ENCODE measurements at regions not wholly inside any gene's neighbourhood (a gene's known extent, or its start where the extent isn't known, plus 50 kb on each side); places are given as distances from the start of the nearest gene placed in this dataset.

- no peak overlapping the region for H3K4me3 ChIP-seq
- intact Hi-C loops (cut with DNase I): no loop called here
- no peak for DNase-seq
Measured at GRCh38 chr9:25857147-25857546, 178.9 kb upstream of the TUSC1 start.

DNA sequence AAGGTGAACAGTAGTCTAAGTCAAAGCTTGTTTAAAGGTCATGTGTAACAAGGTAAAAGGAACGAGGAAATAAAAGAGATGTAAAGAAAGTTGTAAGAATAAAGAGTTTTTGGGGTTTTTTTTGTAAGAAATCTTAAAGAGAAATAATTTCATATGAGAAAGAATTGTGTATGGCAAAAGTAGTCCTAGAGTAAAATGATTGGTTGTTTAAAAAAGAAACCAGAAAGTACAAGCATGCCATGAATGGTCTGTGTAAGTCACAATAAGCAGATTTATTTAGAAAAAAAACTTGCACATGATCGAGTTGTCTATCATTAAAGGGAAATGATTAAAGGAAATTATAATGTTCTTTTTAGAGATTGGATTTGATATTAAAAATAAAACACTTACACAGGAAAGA is 172.6 kb upstream of the TUSC1 start:
- Histone ChIP-seq H3K27me3 (no peaks in the 10 kb centered on the region), H3K4me1 (ENCODE audit: insufficient read depth) (peaks cover 1% of the 10 kb centered on the region), H3K27ac (no peak overlapping the region), H3K4me3 (no peak overlapping the region), H3K9me3 (no peaks in the 10 kb centered on the region), H3K36me3 (no peaks in the 10 kb centered on the region)
- TF ChIP-seq POLR2A (IDR thresholded peaks at IDR 0.05) (no peak), EP300 (IDR thresholded peaks at IDR 0.05) (no peak)
- TF ChIP-seq, protein P1, sequence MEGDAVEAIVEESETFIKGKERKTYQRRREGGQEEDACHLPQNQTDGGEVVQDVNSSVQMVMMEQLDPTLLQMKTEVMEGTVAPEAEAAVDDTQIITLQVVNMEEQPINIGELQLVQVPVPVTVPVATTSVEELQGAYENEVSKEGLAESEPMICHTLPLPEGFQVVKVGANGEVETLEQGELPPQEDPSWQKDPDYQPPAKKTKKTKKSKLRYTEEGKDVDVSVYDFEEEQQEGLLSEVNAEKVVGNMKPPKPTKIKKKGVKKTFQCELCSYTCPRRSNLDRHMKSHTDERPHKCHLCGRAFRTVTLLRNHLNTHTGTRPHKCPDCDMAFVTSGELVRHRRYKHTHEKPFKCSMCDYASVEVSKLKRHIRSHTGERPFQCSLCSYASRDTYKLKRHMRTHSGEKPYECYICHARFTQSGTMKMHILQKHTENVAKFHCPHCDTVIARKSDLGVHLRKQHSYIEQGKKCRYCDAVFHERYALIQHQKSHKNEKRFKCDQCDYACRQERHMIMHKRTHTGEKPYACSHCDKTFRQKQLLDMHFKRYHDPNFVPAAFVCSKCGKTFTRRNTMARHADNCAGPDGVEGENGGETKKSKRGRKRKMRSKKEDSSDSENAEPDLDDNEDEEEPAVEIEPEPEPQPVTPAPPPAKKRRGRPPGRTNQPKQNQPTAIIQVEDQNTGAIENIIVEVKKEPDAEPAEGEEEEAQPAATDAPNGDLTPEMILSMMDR (IDR thresholded peaks at IDR 0.05): no peak
- 73 to 76% (median 76%) methylated on average over 2 of the region's 2 CpGs for WGBS, 3 donors
- DNase-seq: no peak
- intact Hi-C loops (cut with DNase I): no loop called here

More at GRCh38 chr9:25857147-25857546, 178.9 kb upstream of the TUSC1 start:
- no peaks in the 10 kb centered on the region for H3K36me3 ChIP-seq
- WGBS, 3 donors: 17 to 38% (median 32%) methylated on average over 1 of the region's 1 CpG
- H3K9me3 ChIP-seq: no peaks in the 10 kb centered on the region
- TF ChIP-seq EP300 (IDR thresholded peaks at IDR 0.05) (no peak), POLR2A (IDR thresholded peaks at IDR 0.05) (no peak)
- TF ChIP-seq, protein P1 (IDR thresholded peaks at IDR 0.05): no peak
- no peak overlapping the region for H3K27ac ChIP-seq
- H3K27me3 ChIP-seq: no peaks in the 10 kb centered on the region
- H3K4me1 ChIP-seq (ENCODE audit: insufficient read depth): no peaks in the 10 kb centered on the region

GRCh38 chr9:25845867-25846266 is 167.6 kb upstream of the TUSC1 start:
- no peak for DNase-seq
- H3K4me3 ChIP-seq: no peak overlapping the region
- H3K36me3 ChIP-seq: no peaks in the 10 kb centered on the region
- H3K4me1 ChIP-seq (ENCODE audit: insufficient read depth): peaks cover 1% of the 10 kb centered on the region
- intact Hi-C loops (cut with DNase I): no loop called here
- H3K27ac ChIP-seq: no peak overlapping the region
- no peaks in the 10 kb centered on the region for H3K9me3 ChIP-seq
- no peak for TF ChIP-seq EP300 (IDR thresholded peaks at IDR 0.05)
- TF ChIP-seq POLR2A (IDR thresholded peaks at IDR 0.05): no peak
- TF ChIP-seq, protein P1 (IDR thresholded peaks at IDR 0.05): no peak
- 97 to 100% (median 97%) methylated on average over 1 of the region's 1 CpG for WGBS, 3 donors
- no peaks in the 10 kb centered on the region for H3K27me3 ChIP-seq

DNA sequence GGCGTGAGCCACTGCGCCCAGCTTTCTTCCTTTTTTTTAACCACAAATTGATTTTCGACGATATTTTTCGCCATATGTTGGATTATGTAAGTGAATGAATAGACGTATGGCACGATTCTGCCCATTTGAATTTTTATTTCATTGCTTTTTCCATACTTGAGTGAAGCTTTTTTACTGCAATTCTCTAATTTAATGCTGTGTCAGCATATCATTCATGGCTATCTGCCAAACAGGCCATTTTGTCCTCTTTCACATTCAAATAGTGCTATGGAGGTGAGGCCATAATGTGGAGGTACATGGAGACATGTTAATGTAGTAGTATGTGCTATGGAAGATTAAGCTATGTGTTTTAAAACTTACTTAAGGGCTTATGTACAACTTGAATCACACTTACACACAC is 152.1 kb upstream of the TUSC1 start:
- no peak overlapping the region for H3K27ac ChIP-seq
- 91 to 95% (median 95%) methylated on average over 7 of the region's 7 CpGs for WGBS, 3 donors
- TF ChIP-seq, protein P1 (IDR thresholded peaks at IDR 0.05): no peak
- TF ChIP-seq POLR2A (IDR thresholded peaks at IDR 0.05): no peak
- TF ChIP-seq EP300 (IDR thresholded peaks at IDR 0.05): no peak
- intact Hi-C loops (cut with DNase I): no loop called here
- no peaks in the 10 kb centered on the region for H3K36me3 ChIP-seq
- no peaks in the 10 kb centered on the region for H3K4me1 ChIP-seq (ENCODE audit: insufficient read depth)
- no peaks in the 10 kb centered on the region for H3K27me3 ChIP-seq
- no peak overlapping the region for H3K4me3 ChIP-seq
- no peaks in the 10 kb centered on the region for H3K9me3 ChIP-seq
- DNase-seq: no peak

DNA sequence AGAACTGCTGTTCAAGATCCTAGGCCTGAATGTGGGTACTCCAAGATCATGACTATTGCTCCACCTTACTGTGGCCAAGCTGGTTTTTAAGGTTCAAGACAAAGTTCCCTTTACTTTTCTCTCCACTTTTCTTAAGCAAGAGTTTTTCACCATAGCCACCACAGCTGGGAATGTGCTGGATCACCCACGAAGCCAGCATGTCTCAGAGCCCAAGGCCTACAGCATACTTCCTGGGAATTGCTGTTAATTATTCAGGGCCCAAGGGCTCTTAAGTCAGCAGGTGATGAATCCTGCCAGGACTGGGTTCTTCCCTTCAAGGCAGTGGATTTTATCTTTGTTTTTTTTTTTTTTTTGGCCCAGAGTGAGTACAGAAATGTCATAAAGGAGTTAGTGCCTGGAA is 149.4 kb upstream of the TUSC1 start:
- Histone ChIP-seq H3K9me3 (no peaks in the 10 kb centered on the region), H3K4me1 (ENCODE audit: insufficient read depth) (no peaks in the 10 kb centered on the region), H3K27me3 (no peaks in the 10 kb centered on the region), H3K27ac (no peak overlapping the region), H3K4me3 (no peak overlapping the region), H3K36me3 (no peaks in the 10 kb centered on the region)
- intact Hi-C loops (cut with DNase I): no loop called here
- WGBS, 3 donors: 30 to 50% (median 35%) methylated on average over 1 of the region's 1 CpG
- no peak for DNase-seq
- no peak for TF ChIP-seq POLR2A (IDR thresholded peaks at IDR 0.05)
- TF ChIP-seq, protein P1 (IDR thresholded peaks at IDR 0.05): no peak
- TF ChIP-seq EP300 (IDR thresholded peaks at IDR 0.05): no peak
